Endothelial cell of umbilical vein (primary cell): ENCODE measurements at regions not wholly inside any gene's neighbourhood (a gene's known extent, or its start where the extent isn't known, plus 50 kb on each side); places are given as distances from the start of the nearest gene placed in this dataset.

Experiments used
- BruUV-seq: library from RNA; stranded (reverse); fragments of 400-500 nt; replicated peaks from 2 replicates; lab custom pipeline; 2021; lab: Mats Ljungman, UMichigan
- CTCF ChIA-PET: fragments of 300-600, 350-600 bp; sonication (Branson Sonifier 250); formaldehyde crosslinking; loops from one replicate; lab custom pipeline; 2021; ENCODE audit warnings: antibody characterized with exemption, inconsistent platforms; lab: Charles Lee
- POLR2A ChIA-PET: fragments of 300-600, 350-600 bp; sonication (Branson Sonifier 250); formaldehyde crosslinking; loops from one replicate; lab custom pipeline; 2021; ENCODE audit warnings: antibody characterized with exemption, inconsistent platforms; lab: Charles Lee
- DNase-seq: peaks from one replicate; pipeline ENCODE4 v3.0.0-alpha.2; 2011; ENCODE audit warnings: low read depth, low spot score
- FAIRE-seq: peaks from 2 replicates; lab custom pipeline; 2011; peaks lifted over from hg19 to GRCh38; lab: Jason Lieb, UNC
- H2AFZ ChIP-seq: 2 replicates; pipeline ENCODE4 v1.6.0; 2012; ENCODE audit warnings: low read depth, low read length, control low read depth, inconsistent platforms
- H3K27ac ChIP-seq: 2 replicates; pipeline ENCODE4 v1.5.1; 2011; ENCODE audit warnings: low read depth, mild to moderate bottlenecking, control low read depth, low read length, moderate library complexity; ENCODE audit not compliant: insufficient read depth
- H3K27me3 ChIP-seq, 2 experiments: 2 replicates each; pipeline versions ENCODE4 v1.6.0 to v1.6.1; 2011; ENCODE audit warnings: low read length in 2 of 2, mixed read lengths in 1 of 2; ENCODE audit not compliant: control insufficient read depth in 2 of 2, insufficient read depth in 2 of 2
- H3K36me3 ChIP-seq, 2 experiments: 2 replicates in 1 of 2; 3 replicates in 1 of 2; pipeline ENCODE4 v1.5.1; 2011; ENCODE audit warnings: low read length in 2 of 2, mild to moderate bottlenecking in 1 of 2, moderate library complexity in 1 of 2; ENCODE audit not compliant: control insufficient read depth in 2 of 2, insufficient read depth in 2 of 2; ENCODE audit errors: extremely low read depth in 1 of 2
- H3K4me1 ChIP-seq: 3 replicates; pipeline ENCODE4 v1.5.1; 2011; ENCODE audit warnings: mild to moderate bottlenecking, low read length; ENCODE audit not compliant: control insufficient read depth, insufficient read depth; ENCODE audit errors: extremely low read depth
- H3K4me2 ChIP-seq: 2 replicates; pipeline ENCODE4 v1.6.1; 2011; ENCODE audit warnings: low read length, control low read depth, mixed read lengths; ENCODE audit not compliant: insufficient read depth
- H3K4me3 ChIP-seq, 3 experiments: fragments of 200-600 bp in 1 of 3; sonication (generic), shearing (Covaris generic) in 1 of 3; replicated peaks in 1 of 3; 2 replicates each; pipeline ENCODE4 v1.5.1; 2011 to 2016; ENCODE audit warnings: control low read depth in 3 of 3, low read length in 3 of 3, mild to moderate bottlenecking in 2 of 3, inconsistent platforms in 1 of 3, low read depth in 1 of 3, moderate library complexity in 1 of 3; ENCODE audit not compliant: insufficient read depth in 1 of 3
- H3K79me2 ChIP-seq: 2 replicates; pipeline ENCODE4 v1.6.0; 2012; ENCODE audit warnings: low read length, inconsistent platforms; ENCODE audit not compliant: control insufficient read depth, insufficient read depth
- H3K9ac ChIP-seq: replicated peaks from 2 replicates; pipeline ENCODE3; 2011; ENCODE audit warnings: low read length, control low read depth; ENCODE audit not compliant: insufficient read depth; ENCODE audit errors: extremely low read depth
- H3K9me1 ChIP-seq: replicated peaks from 3 replicates; pipeline ENCODE4 v1.6.0; 2011; ENCODE audit warnings: mild to moderate bottlenecking, low read length; ENCODE audit not compliant: control insufficient read depth, insufficient read depth; ENCODE audit errors: extremely low read depth
- H3K9me3 ChIP-seq: replicated peaks from 2 replicates; pipeline ENCODE4 v1.5.1; 2012; ENCODE audit warnings: low read length, inconsistent platforms; ENCODE audit not compliant: control insufficient read depth, insufficient read depth
- H4K20me1 ChIP-seq: replicated peaks from 2 replicates; pipeline ENCODE3; 2011; ENCODE audit warnings: mild to moderate bottlenecking, low read length; ENCODE audit not compliant: control insufficient read depth, insufficient read depth; ENCODE audit errors: extremely low read depth
- EZH2 ChIP-seq: IDR thresholded peaks from 2 replicates; pipeline ENCODE4 v1.6.1; 2012; ENCODE audit warnings: borderline replicate concordance, low read depth, mild to moderate bottlenecking, moderate library complexity, low read length, inconsistent platforms; ENCODE audit not compliant: severe bottlenecking
- FOS ChIP-seq: IDR thresholded peaks from 2 replicates; pipeline ENCODE4 v1.6.1; 2011; ENCODE audit warnings: mild to moderate bottlenecking, low read length, moderate library complexity, borderline replicate concordance; ENCODE audit not compliant: insufficient read depth
- GATA2 ChIP-seq: IDR thresholded peaks from 2 replicates; pipeline ENCODE4 v1.7.0; 2011; ENCODE audit warnings: low read depth, mild to moderate bottlenecking, moderate library complexity, mixed read lengths, low read length; ENCODE audit not compliant: insufficient read length, insufficient read depth
- JUN ChIP-seq: IDR thresholded peaks from 2 replicates; pipeline ENCODE4 v1.6.1; 2011; ENCODE audit warnings: borderline replicate concordance, low read depth; ENCODE audit not compliant: insufficient read length, insufficient read depth
- MAX ChIP-seq: IDR thresholded peaks from 2 replicates; pipeline ENCODE4 v1.6.1; 2011; ENCODE audit not compliant: insufficient read depth, insufficient read length
- MYC ChIP-seq: IDR thresholded peaks from one replicate; pipeline ENCODE4 v1.6.1; 2011; ENCODE audit warnings: mild to moderate bottlenecking, low read depth, low read length
- POLR2A ChIP-seq: IDR thresholded peaks from 2 replicates; pipeline ENCODE4 v1.6.1; 2012; ENCODE audit warnings: low read depth, mild to moderate bottlenecking, control low read depth, low read length
- POLR2AphosphoS5 ChIP-seq: IDR thresholded peaks from 2 replicates; pipeline ENCODE4 v1.6.1; 2012; ENCODE audit warnings: low read depth, mild to moderate bottlenecking, control low read depth, low read length, moderate library complexity; ENCODE audit not compliant: insufficient read depth
- dilution Hi-C: fragments of 300-500 bp; cut with MboI; formaldehyde crosslinking; loops from one replicate; pipeline ENCODE4 v1.15.0; 2019; ENCODE audit warnings: low sequenced_read_pairs; ENCODE audit not compliant: extremely low pct_ligation_motif_present
- intact Hi-C: fragments of 100-400 bp; cut with micrococcal nuclease; formaldehyde crosslinking; loops from one replicate; pipeline ENCODE4 v1.10.0; 2022
- TF ChIP-seq, protein P1 (sequence below), 2 donors: IDR thresholded peaks; 1 replicate in 1 of 2; 2 replicates in 1 of 2; pipeline ENCODE4 v1.5.1; 2011; ENCODE audit warnings: low read length in 2 of 2, mild to moderate bottlenecking in 2 of 2, moderate library complexity in 2 of 2, control low read depth in 1 of 2, inconsistent platforms in 1 of 2, low read depth in 1 of 2; ENCODE audit not compliant: insufficient read depth in 1 of 2; ENCODE audit errors: extremely low read depth in 1 of 2

DNA sequence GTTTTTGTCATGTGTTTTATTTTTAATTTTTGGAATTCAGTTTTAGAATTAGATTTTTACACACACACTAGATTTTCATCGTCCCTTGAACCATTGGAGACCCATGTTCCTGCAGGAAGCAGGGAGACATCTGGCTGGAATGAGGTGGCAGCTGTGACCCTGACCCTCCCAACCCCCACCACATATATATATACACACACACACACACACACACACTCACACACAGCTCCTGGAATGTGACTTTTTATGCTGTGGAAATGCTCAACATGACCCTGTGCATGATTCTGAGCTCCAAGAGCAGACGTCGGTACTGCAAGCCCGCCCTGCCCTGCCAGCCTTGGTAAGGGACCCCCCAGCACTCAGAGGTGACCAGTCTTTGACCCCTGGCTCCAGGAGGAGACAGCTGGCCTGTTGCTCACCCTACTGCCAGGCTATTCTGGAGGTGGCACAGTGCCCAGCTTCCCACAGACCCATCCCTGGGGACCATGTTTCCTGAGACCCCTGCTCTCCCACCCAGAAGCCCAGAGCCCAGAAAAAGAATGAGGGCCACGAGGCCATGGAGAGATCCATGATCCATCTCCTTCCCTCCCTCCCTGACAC, 103.2 kb upstream of the VSTM2B start:
- Histone ChIP-seq H3K27me3 (no peaks in the 10 kb centered on the region), H3K9ac (no peak overlapping the region), H3K36me3 (no peaks in the 10 kb centered on the region), H2AFZ (no peak overlapping the region), H3K4me1 (no peaks in the 10 kb centered on the region), H4K20me1 (no peaks in the 10 kb centered on the region), H3K9me3 (peaks cover 5% of the 10 kb centered on the region), H3K9me1 (no peaks in the 10 kb centered on the region), H3K4me2 (no peak overlapping the region), H3K79me2 (no peaks in the 10 kb centered on the region), H3K27ac (no peak overlapping the region), H3K4me3 (no peak overlapping the region)
- intact Hi-C loops (no loop called here), dilution Hi-C loops (no loop called here)
- CTCF ChIA-PET = no interaction called here
- no TSS peak for BruUV-seq
- no peak for TF ChIP-seq POLR2AphosphoS5
- FAIRE-seq = no peak
- POLR2A ChIA-PET = no interaction called here
- DNase-seq = no peak

- peaks cover 3% of the 10 kb centered on the region for H3K9me3 ChIP-seq
- H3K79me2 ChIP-seq = no peaks in the 10 kb centered on the region
- intact Hi-C loops (no loop called here), dilution Hi-C loops (no loop called here)
- FAIRE-seq (no peak), DNase-seq (no peak)
- TF ChIP-seq, protein P1, sequence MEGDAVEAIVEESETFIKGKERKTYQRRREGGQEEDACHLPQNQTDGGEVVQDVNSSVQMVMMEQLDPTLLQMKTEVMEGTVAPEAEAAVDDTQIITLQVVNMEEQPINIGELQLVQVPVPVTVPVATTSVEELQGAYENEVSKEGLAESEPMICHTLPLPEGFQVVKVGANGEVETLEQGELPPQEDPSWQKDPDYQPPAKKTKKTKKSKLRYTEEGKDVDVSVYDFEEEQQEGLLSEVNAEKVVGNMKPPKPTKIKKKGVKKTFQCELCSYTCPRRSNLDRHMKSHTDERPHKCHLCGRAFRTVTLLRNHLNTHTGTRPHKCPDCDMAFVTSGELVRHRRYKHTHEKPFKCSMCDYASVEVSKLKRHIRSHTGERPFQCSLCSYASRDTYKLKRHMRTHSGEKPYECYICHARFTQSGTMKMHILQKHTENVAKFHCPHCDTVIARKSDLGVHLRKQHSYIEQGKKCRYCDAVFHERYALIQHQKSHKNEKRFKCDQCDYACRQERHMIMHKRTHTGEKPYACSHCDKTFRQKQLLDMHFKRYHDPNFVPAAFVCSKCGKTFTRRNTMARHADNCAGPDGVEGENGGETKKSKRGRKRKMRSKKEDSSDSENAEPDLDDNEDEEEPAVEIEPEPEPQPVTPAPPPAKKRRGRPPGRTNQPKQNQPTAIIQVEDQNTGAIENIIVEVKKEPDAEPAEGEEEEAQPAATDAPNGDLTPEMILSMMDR (IDR thresholded peaks at IDR 0.05; ENCODE audit: extremely low read depth in 1 of 2, insufficient read depth in 1 of 2, low read depth in 1 of 2, low read length in 2 of 2) = no peak
- TF ChIP-seq JUN (no peak), POLR2AphosphoS5 (no peak), MYC (no peak), EZH2 (no peak), GATA2 (no peak), FOS (no peak), MAX (no peak), POLR2A (no peak)
- no TSS peak for BruUV-seq
- no peak overlapping the region for H3K4me2 ChIP-seq
- ChIA-PET POLR2A (no interaction called here), CTCF (no interaction called here)
- H3K4me3 ChIP-seq = no peak overlapping the region
- no peak overlapping the region for H3K27ac ChIP-seq
- no peaks in the 10 kb centered on the region for H3K9me1 ChIP-seq
- no peaks in the 10 kb centered on the region for H3K36me3 ChIP-seq
- no peaks in the 10 kb centered on the region for H4K20me1 ChIP-seq
- no peak overlapping the region for H3K9ac ChIP-seq
- H3K27me3 ChIP-seq = no peaks in the 10 kb centered on the region
- no peaks in the 10 kb centered on the region for H3K4me1 ChIP-seq
- no peak overlapping the region for H2AFZ ChIP-seq
Observed at GRCh38 chr19:29428071-29428470, 97.7 kb upstream of the VSTM2B start.
